ENCODE measurements at regions not wholly inside any gene's neighbourhood (a gene's known extent, or its start where the extent isn't known, plus 50 kb on each side); places are given as distances from the start of the nearest gene placed in this dataset.

- Histone ChIP-seq H3K36me3 (replicated peaks; ENCODE audit: insufficient read depth, low read length) (no peaks in the 10 kb centered on the region), H3F3A (ENCODE audit: insufficient read depth, low read length) (no peaks in the 10 kb centered on the region), H3K4me1 (ENCODE audit: low read length) (no peaks in the 10 kb centered on the region), H3K9ac (ENCODE audit: low read length) (no peak overlapping the region), H2AFZ (ENCODE audit: low read length) (no peak overlapping the region), H3K9me2 (replicated peaks; ENCODE audit: insufficient read depth, low read length) (no peaks in the 10 kb centered on the region), H3K9me3 (replicated peaks; ENCODE audit: insufficient read depth, low read length) (no peaks in the 10 kb centered on the region), H3K4me3 (ENCODE audit: low read length) (no peak overlapping the region), H3K27me3 (replicated peaks; ENCODE audit: insufficient read depth, low read length) (no peaks in the 10 kb centered on the region), H3K4me2 (ENCODE audit: low read depth, low read length) (no peak overlapping the region), H3K27ac (ENCODE audit: low read length) (no peak overlapping the region), H4K20me1 (ENCODE audit: insufficient read depth, low read length) (no peaks in the 10 kb centered on the region), H3K79me2 (ENCODE audit: low read length) (no peaks in the 10 kb centered on the region)
- TF ChIP-seq EZH2 (optimal IDR thresholded peaks at IDR 0.05; ENCODE audit: low read depth, low read length): no peak
- TF ChIP-seq CTCF (IDR thresholded peaks at IDR 0.05; ENCODE audit: low read length): no peak
- TF ChIP-seq EZH2phosphoT487 (IDR thresholded peaks at IDR 0.05; ENCODE audit: low read length): no peak
- DNase-seq: no peak
Observed at GRCh38 chr5:41648996-41649395, 138.6 kb upstream of the PLCXD3 start.

GRCh38 chr5:41641621-41642020 lies 131.2 kb upstream of the PLCXD3 start:
- DNase-seq: peak; percentile 12
- Histone ChIP-seq H3K4me1 (ENCODE audit: low read length) (no peaks in the 10 kb centered on the region), H3K27me3 (replicated peaks; ENCODE audit: insufficient read depth, low read length) (no peaks in the 10 kb centered on the region), H3K36me3 (replicated peaks; ENCODE audit: insufficient read depth, low read length) (no peaks in the 10 kb centered on the region), H3K9me3 (replicated peaks; ENCODE audit: insufficient read depth, low read length) (no peaks in the 10 kb centered on the region), H3F3A (ENCODE audit: insufficient read depth, low read length) (no peaks in the 10 kb centered on the region), H3K9ac (ENCODE audit: low read length) (no peak overlapping the region), H3K27ac (ENCODE audit: low read length) (no peak overlapping the region), H4K20me1 (ENCODE audit: insufficient read depth, low read length) (no peaks in the 10 kb centered on the region), H3K9me2 (replicated peaks; ENCODE audit: insufficient read depth, low read length) (no peaks in the 10 kb centered on the region), H3K4me3 (ENCODE audit: low read length) (no peak overlapping the region), H2AFZ (ENCODE audit: low read length) (no peak overlapping the region), H3K79me2 (ENCODE audit: low read length) (no peaks in the 10 kb centered on the region), H3K4me2 (ENCODE audit: low read depth, low read length) (no peak overlapping the region)
- TF ChIP-seq EZH2phosphoT487 (IDR thresholded peaks at IDR 0.05; ENCODE audit: low read length) (no peak), CTCF (IDR thresholded peaks at IDR 0.05; ENCODE audit: low read length) (peak; percentile 21; the same call in 1 of the 2 replicates)

- Histone ChIP-seq H3K27me3 (replicated peaks; ENCODE audit: insufficient read depth, low read length) (no peaks in the 10 kb centered on the region), H3K9me2 (replicated peaks; ENCODE audit: insufficient read depth, low read length) (no peaks in the 10 kb centered on the region), H3K4me1 (ENCODE audit: low read length) (no peaks in the 10 kb centered on the region), H3K4me2 (ENCODE audit: low read depth, low read length) (no peak overlapping the region), H3K9me3 (replicated peaks; ENCODE audit: insufficient read depth, low read length) (no peaks in the 10 kb centered on the region), H3K9ac (ENCODE audit: low read length) (no peak overlapping the region), H3K27ac (ENCODE audit: low read length) (no peak overlapping the region), H3K36me3 (replicated peaks; ENCODE audit: insufficient read depth, low read length) (no peaks in the 10 kb centered on the region), H4K20me1 (ENCODE audit: insufficient read depth, low read length) (no peaks in the 10 kb centered on the region), H3F3A (ENCODE audit: insufficient read depth, low read length) (no peaks in the 10 kb centered on the region), H3K4me3 (ENCODE audit: low read length) (no peak overlapping the region), H2AFZ (ENCODE audit: low read length) (no peak overlapping the region), H3K79me2 (ENCODE audit: low read length) (no peaks in the 10 kb centered on the region)
- DNase-seq: no peak
- TF ChIP-seq EZH2 (optimal IDR thresholded peaks at IDR 0.05; ENCODE audit: low read depth, low read length): no peak
- TF ChIP-seq EZH2phosphoT487 (IDR thresholded peaks at IDR 0.05; ENCODE audit: low read length): no peak
- TF ChIP-seq CTCF (IDR thresholded peaks at IDR 0.05; ENCODE audit: low read length): no peak
Observed at GRCh38 chr5:41638685-41639084, 128.3 kb upstream of the PLCXD3 start.
